HEK293 (cell line): ENCODE measurements at regions not wholly inside any gene's neighbourhood (a gene's known extent, or its start where the extent isn't known, plus 50 kb on each side); places are given as distances from the start of the nearest gene placed in this dataset.

Experiments
- ZBTB20 ChIP-seq: fragments of 450-650 bp; formaldehyde crosslinking; IDR thresholded peaks from 2 replicates; pipeline ENCODE4 v1.5.1; 2016; ENCODE audit warnings: missing biosample characterization, missing genetic modification characterization
- ZEB2 ChIP-seq: fragments of 450-650 bp; formaldehyde crosslinking; IDR thresholded peaks from 2 replicates; pipeline ENCODE4 v1.5.1; 2016; ENCODE audit warnings: missing biosample characterization, missing genetic modification characterization
- ZNF707 ChIP-seq: fragments of 450-650 bp; formaldehyde crosslinking; IDR thresholded peaks from 2 replicates; pipeline ENCODE4 v1.5.1; 2016; ENCODE audit warnings: missing biosample characterization, missing genetic modification characterization
- ZNF76 ChIP-seq: fragments of 450-650 bp; formaldehyde crosslinking; IDR thresholded peaks from 2 replicates; pipeline ENCODE4; 2016; ENCODE audit warnings: low read depth, missing biosample characterization, missing genetic modification characterization, borderline replicate concordance

- no peak for TF ChIP-seq ZBTB20 (tag by site-specific recombination)
- no peak for TF ChIP-seq ZNF707
- no peak for TF ChIP-seq ZNF76 (tag by site-specific recombination)
- TF ChIP-seq ZEB2 (tag by site-specific recombination), result no peak
Observed at GRCh38 chr14:46147024-46147423, 504.6 kb downstream of the RPL10L start.
